ENCODE measurements at regions not wholly inside any gene's neighbourhood (a gene's known extent, or its start where the extent isn't known, plus 50 kb on each side); places are given as distances from the start of the nearest gene placed in this dataset.

GRCh38 chr16:20242568-20243255, 84.6 kb downstream of the GP2 start (continued):
- TF ChIP-seq ZHX1 (CRISPR knock-in tag; IDR thresholded peaks at IDR 0.05; ENCODE audit: low read depth): no peak
- TF ChIP-seq ZNF704 (CRISPR knock-in tag; IDR thresholded peaks at IDR 0.05; ENCODE audit: borderline replicate concordance): no peak
- TF ChIP-seq ZNF17 (CRISPR knock-in tag; IDR thresholded peaks at IDR 0.05): no peak
- TF ChIP-seq RAD51 (IDR thresholded peaks at IDR 0.05; ENCODE audit: borderline replicate concordance): no peak
- no peak for TF ChIP-seq ZFP36 (IDR thresholded peaks at IDR 0.05; ENCODE audit: borderline replicate concordance, low read depth, low read length, partially characterized antibody)

DNA sequence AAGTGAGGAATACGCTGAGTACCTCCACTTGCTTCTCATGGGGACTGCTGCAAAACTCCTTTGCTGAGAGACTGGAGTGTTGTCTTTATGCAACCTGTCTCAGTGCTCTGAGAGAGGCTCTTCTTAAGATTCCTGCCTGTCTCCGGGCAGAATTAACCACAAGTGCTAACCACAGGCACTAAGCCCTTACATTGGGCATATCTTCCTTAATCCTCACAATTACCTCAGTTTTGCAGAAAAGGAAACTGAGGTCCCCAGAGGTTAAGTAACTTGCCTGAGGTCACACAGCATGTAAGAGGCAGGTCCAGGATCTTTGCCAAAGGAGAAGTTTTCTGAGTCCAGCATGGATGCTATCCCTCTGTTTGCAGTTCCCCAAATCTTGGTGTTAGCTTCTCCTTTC, 86.0 kb downstream of the GP2 start:
- Histone ChIP-seq H3K4me2 (ENCODE audit: low read depth, low read length) (no peak overlapping the region), H4K20me1 (ENCODE audit: insufficient read depth, low read length) (no peaks in the 10 kb centered on the region), H3K79me2 (ENCODE audit: insufficient read depth, low read length) (no peaks in the 10 kb centered on the region), H3K27me3 (ENCODE audit: control insufficient read depth in 1 of 2, insufficient read depth in 2 of 2, low read length in 2 of 2) (peaks cover 0 to 3% of the 10 kb centered on the region in 2 experiments; a peak in 1 of 5 replicates), H3K4me1 (ENCODE audit: insufficient read depth, low read length) (peaks cover 9% of the 10 kb centered on the region; the same call in 1 of the 2 replicates), H3K36me3 (replicated peaks in 1 of 2; ENCODE audit: control insufficient read depth in 1 of 2, insufficient read depth in 2 of 2, low read length in 2 of 2) (no peaks in the 10 kb centered on the region), H3K9ac (ENCODE audit: insufficient read depth, low read depth, low read length) (no peak overlapping the region), H2AFZ (ENCODE audit: low read length) (no peak overlapping the region), H3K27ac (ENCODE audit: extremely low read length, insufficient read depth, low read length) (no peak overlapping the region), H3K9me3 (ENCODE audit: low read length) (no peaks in the 10 kb centered on the region), H3K4me3 (replicated peaks in 1 of 3; ENCODE audit: insufficient read depth in 1 of 3, low read depth in 2 of 3, low read length in 3 of 3) (no peak overlapping the region)
- no peak for DNase-seq (ENCODE audit: low spot score)
- ChIA-PET POLR2A (no interaction called here), CTCF (ENCODE audit: low intra/inter-chr PET ratio, low total read pairs) (no interaction called here)
- in situ Hi-C loops (cut with HindIII; ENCODE audit: extremely low pct_ligation_motif_present, low pct_unique_long_range_greater_than_20kb): no loop called here
- 3% methylated on average over 2 of the region's 2 CpGs for WGBS (ENCODE audit: low lambda C conversion rate)
- no TSS peak for BruUV-seq (replicated peaks)
- intact Hi-C loops (cut with micrococcal nuclease; ENCODE audit: unreplicated experiment): no loop called here
- ATAC-seq: no peak
- no peak for FAIRE-seq
- TF ChIP-seq, protein P1, sequence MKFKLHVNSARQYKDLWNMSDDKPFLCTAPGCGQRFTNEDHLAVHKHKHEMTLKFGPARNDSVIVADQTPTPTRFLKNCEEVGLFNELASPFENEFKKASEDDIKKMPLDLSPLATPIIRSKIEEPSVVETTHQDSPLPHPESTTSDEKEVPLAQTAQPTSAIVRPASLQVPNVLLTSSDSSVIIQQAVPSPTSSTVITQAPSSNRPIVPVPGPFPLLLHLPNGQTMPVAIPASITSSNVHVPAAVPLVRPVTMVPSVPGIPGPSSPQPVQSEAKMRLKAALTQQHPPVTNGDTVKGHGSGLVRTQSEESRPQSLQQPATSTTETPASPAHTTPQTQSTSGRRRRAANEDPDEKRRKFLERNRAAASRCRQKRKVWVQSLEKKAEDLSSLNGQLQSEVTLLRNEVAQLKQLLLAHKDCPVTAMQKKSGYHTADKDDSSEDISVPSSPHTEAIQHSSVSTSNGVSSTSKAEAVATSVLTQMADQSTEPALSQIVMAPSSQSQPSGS (CRISPR knock-in tag; IDR thresholded peaks at IDR 0.05): no peak
- TF ChIP-seq, protein P2, sequence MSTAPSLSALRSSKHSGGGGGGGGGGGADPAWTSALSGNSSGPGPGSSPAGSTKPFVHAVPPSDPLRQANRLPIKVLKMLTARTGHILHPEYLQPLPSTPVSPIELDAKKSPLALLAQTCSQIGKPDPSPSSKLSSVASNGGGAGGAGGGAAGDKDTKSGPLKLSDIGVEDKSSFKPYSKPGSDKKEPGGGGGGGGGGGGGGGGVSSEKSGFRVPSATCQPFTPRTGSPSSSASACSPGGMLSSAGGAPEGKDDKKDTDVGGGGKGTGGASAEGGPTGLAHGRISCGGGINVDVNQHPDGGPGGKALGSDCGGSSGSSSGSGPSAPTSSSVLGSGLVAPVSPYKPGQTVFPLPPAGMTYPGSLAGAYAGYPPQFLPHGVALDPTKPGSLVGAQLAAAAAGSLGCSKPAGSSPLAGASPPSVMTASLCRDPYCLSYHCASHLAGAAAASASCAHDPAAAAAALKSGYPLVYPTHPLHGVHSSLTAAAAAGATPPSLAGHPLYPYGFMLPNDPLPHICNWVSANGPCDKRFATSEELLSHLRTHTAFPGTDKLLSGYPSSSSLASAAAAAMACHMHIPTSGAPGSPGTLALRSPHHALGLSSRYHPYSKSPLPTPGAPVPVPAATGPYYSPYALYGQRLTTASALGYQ (CRISPR knock-in tag; IDR thresholded peaks at IDR 0.05): no peak
- TF ChIP-seq MBNL3 (CRISPR knock-in tag; conservative IDR thresholded peaks at IDR 0.05) (no peak), NCOA1 (CRISPR knock-in tag; IDR thresholded peaks at IDR 0.05) (no peak), AHR (CRISPR knock-in tag; IDR thresholded peaks at IDR 0.05) (no peak)
- TF ChIP-seq, protein P3, sequence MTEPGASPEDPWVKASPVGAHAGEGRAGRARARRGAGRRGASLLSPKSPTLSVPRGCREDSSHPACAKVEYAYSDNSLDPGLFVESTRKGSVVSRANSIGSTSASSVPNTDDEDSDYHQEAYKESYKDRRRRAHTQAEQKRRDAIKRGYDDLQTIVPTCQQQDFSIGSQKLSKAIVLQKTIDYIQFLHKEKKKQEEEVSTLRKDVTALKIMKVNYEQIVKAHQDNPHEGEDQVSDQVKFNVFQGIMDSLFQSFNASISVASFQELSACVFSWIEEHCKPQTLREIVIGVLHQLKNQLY (CRISPR knock-in tag; IDR thresholded peaks at IDR 0.05): no peak
- TF ChIP-seq, protein P4, sequence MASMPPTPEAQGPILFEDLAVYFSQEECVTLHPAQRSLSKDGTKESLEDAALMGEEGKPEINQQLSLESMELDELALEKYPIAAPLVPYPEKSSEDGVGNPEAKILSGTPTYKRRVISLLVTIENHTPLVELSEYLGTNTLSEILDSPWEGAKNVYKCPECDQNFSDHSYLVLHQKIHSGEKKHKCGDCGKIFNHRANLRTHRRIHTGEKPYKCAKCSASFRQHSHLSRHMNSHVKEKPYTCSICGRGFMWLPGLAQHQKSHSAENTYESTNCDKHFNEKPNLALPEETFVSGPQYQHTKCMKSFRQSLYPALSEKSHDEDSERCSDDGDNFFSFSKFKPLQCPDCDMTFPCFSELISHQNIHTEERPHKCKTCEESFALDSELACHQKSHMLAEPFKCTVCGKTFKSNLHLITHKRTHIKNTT (CRISPR knock-in tag; IDR thresholded peaks at IDR 0.05): no peak
